ES-I3 (cell line): ENCODE measurements at regions not wholly inside any gene's neighbourhood (a gene's known extent, or its start where the extent isn't known, plus 50 kb on each side); places are given as distances from the start of the nearest gene placed in this dataset.
"Not testable (repeated sequence)": the region's sequence is repeated elsewhere in the genome, so short reads cannot be mapped to it uniquely, and the experiment has no call there.

ENCODE experiments used
- H3K36me3 ChIP-seq: 2 replicates; pipeline ENCODE4 v1.6.1; 2013; ENCODE audit warnings: mild to moderate bottlenecking, low read length, control low read depth, moderate library complexity; ENCODE audit not compliant: insufficient read depth
- H3K4me1 ChIP-seq: 2 replicates; pipeline ENCODE4 v1.6.1; 2013; ENCODE audit warnings: mild to moderate bottlenecking, control low read depth, low read length; ENCODE audit not compliant: insufficient read depth
- H3K9ac ChIP-seq: 2 replicates; pipeline ENCODE4 v1.6.1; 2013; ENCODE audit warnings: low read depth, mild to moderate bottlenecking, low read length, moderate library complexity
- H3K9me3 ChIP-seq: 2 replicates; pipeline ENCODE4 v1.6.1; 2013; ENCODE audit warnings: mild to moderate bottlenecking, low read length, moderate library complexity; ENCODE audit not compliant: control insufficient read depth, insufficient read depth

GRCh38 chr7:150096213-150096994 lies 222.6 kb downstream of the ATP6V0E2 start:
- H3K36me3 ChIP-seq, H3K4me1 ChIP-seq, H3K9me3 ChIP-seq, H3K9ac ChIP-seq: not testable (repeated sequence)

DNA sequence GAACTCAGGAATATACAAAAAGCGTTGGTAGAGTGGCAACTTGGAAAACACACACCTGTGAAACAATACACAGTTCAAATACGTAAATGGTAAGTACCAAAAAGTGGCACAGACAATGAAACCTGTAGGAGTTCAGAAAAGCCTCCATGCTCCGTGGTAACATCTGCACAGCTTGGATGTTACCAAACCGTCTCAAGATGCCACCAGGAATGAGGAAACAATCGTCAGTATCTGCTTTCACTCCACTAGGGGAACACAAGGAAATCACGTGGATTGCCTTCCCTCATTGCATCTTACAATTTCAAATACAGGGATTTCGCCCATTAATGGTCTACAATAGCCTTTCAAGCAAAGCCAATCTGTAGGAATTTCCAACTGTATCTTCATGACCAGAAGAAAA lies 224.6 kb upstream of the LRRC61 start:
- H3K9ac ChIP-seq, H3K4me1 ChIP-seq, H3K36me3 ChIP-seq, H3K9me3 ChIP-seq: not testable (repeated sequence)

GRCh38 chr7:150101282-150101681 lies 221.9 kb upstream of the LRRC61 start:
- not testable (repeated sequence) for H3K4me1 ChIP-seq, H3K36me3 ChIP-seq, H3K9ac ChIP-seq, H3K9me3 ChIP-seq

DNA sequence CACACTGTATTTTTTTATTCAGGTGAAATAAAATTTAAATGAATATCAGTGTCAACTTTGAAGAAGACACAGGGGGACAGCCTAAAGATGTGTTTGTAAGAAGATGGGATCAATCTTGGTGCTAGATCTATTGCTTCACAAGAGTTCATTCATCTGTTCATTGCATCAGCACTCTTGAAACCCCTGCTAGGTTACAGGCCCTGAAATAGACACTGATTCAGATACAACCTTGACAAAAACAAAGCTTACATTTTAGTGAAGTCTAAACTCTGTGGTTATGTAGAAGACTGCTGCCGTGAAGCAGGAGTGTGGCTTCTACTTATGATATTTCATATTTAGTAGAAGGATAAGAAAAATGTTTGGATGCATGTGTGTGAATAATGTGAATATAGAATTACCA lies 215.9 kb upstream of the LRRC61 start:
- not testable (repeated sequence) for H3K9me3 ChIP-seq, H3K4me1 ChIP-seq, H3K36me3 ChIP-seq, H3K9ac ChIP-seq

DNA sequence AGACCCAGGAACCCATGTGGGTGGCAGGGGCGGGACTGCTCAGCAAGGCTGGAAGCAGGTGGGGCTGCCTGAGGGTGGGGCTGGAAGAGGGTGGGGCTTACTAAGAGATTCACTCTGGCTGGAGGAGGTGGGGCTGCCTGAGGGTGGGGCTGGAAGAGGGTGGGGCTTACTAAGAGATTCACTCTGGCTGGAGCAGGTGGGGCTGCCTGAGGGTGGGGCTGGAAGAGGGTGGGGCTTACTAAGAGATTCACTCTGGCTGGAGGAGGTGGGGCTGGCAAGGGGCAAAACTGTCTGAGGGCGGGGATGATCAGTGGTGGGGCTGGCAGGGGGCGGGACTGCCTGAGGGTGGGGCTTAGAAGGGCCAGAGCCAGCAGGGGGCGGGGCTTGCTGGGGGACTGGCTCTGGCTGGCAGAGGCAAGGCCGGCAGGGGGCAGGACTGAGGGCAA lies 212.8 kb upstream of the LRRC61 start:
- H3K9me3 ChIP-seq, H3K36me3 ChIP-seq, H3K4me1 ChIP-seq, H3K9ac ChIP-seq: not testable (repeated sequence)

GRCh38 chr7:150110882-150111281 lies 212.3 kb upstream of the LRRC61 start:
- not testable (repeated sequence) for H3K9ac ChIP-seq, H3K4me1 ChIP-seq, H3K36me3 ChIP-seq, H3K9me3 ChIP-seq

- H3K9me3 ChIP-seq, H3K9ac ChIP-seq, H3K36me3 ChIP-seq, H3K4me1 ChIP-seq: not testable (repeated sequence)
Measured at GRCh38 chr7:150111373-150112139, 211.6 kb upstream of the LRRC61 start.

- H3K9ac ChIP-seq, H3K4me1 ChIP-seq, H3K36me3 ChIP-seq, H3K9me3 ChIP-seq: not testable (repeated sequence)
Measured at GRCh38 chr7:150113301-150113700, 209.9 kb upstream of the LRRC61 start.

GRCh38 chr7:150114591-150114990 lies 208.6 kb upstream of the LRRC61 start:
- not testable (repeated sequence) for H3K36me3 ChIP-seq, H3K4me1 ChIP-seq, H3K9ac ChIP-seq, H3K9me3 ChIP-seq

GRCh38 chr7:150119966-150120365 lies 203.2 kb upstream of the LRRC61 start:
- H3K9ac ChIP-seq, H3K36me3 ChIP-seq, H3K9me3 ChIP-seq, H3K4me1 ChIP-seq: not testable (repeated sequence)

DNA sequence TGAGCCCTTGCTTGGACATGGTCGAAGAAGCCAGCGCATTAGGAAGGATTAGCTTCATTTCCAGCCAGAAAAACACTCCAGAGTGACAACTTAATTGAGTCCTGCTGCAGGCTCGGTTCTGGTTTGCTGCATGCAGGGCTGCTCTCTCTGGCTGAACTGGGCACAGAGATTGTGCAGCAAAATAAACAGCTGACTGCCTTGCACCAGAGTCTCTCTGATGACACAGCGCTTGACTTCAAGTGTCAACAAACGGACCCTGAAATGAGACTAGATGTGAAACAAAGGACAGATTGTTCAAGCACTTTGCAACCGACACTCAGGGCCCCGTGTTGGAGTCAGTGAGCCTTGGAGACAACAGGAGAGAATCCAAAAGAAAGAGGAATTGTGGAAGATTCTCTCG lies 197.3 kb upstream of the LRRC61 start:
- H3K4me1 ChIP-seq, H3K36me3 ChIP-seq, H3K9me3 ChIP-seq, H3K9ac ChIP-seq: not testable (repeated sequence)

DNA sequence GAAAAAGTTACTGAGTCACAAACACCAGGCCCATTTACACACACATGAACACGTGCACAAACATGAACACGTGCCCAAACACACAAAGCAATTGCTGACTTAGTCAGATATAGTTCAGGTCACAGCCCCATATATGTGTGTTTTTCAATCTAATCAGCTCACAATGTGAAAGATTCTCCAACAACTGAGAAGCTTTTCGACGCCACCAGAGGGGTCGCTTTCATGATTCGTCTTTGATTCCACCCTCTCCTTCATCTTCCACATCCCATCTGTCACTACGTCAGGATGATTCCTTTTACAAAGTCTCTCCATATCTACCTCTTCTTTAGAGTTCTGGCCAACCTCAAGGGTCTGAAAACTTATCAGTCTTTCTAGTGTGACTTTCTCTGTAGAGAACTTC lies 188.7 kb upstream of the LRRC61 start:
- H3K4me1 ChIP-seq, H3K9ac ChIP-seq, H3K36me3 ChIP-seq, H3K9me3 ChIP-seq: not testable (repeated sequence)

GRCh38 chr7:150135620-150136190 lies 187.4 kb upstream of the LRRC61 start:
- H3K36me3 ChIP-seq, H3K9ac ChIP-seq, H3K4me1 ChIP-seq, H3K9me3 ChIP-seq: not testable (repeated sequence)

DNA sequence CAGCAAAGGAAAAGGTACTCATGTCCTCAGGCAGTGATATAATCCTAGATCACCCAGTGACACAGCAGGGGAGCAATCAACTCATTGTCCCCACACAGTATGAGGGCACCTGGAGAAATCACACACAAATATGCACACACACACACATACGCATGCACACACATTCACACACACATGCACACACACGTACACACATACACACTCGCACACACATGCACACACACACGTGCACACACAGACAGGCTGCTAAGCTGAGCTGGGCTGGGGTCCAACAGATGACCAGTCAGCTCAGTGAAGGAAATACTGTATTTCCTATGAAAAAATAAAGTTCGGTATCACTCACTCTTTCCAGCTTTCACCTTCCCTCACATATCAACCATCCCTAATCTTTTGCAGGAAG lies 183.3 kb upstream of the LRRC61 start:
- not testable (repeated sequence) for H3K9me3 ChIP-seq, H3K36me3 ChIP-seq, H3K4me1 ChIP-seq, H3K9ac ChIP-seq
